ENCODE measurements at regions not wholly inside any gene's neighbourhood (a gene's known extent, or its start where the extent isn't known, plus 50 kb on each side); places are given as distances from the start of the nearest gene placed in this dataset.

DNA sequence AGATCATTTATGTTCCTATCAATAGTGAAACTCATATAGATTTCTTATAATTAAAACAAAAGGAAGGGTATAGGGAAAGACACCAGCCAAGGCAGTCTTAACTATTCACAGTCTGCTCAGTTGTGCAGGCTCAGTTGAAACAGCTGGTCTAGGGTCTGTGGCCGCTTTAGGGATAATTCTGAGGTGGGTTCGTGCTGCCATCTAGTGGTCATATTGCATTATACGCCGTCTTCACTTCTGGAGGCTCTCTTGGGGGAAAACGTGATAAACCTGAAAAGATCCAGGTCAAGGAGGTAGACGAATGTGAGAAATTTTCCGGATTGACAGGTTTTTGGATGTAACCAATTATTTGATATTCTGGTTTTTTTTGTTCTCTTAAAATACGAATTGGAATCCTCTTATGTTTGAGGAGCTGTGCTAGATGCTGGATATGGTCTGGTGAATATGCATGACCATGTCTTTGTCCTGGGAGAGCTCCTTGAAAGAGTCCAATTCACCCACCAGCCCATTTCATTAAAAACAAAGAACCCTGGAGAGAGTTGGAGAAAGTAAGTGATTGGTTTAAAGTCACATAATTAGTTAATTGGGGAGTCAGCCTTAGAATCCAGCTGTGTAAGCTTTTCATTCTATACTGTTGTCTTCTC lies 492.4 kb downstream of the PLCL1 start:
- no peaks in the 10 kb centered on the region for H3K4me1 Mint-ChIP-seq
- H3K27me3 Mint-ChIP-seq (ENCODE audit: low read depth): no peaks in the 10 kb centered on the region
- TF ChIP-seq, protein P1, sequence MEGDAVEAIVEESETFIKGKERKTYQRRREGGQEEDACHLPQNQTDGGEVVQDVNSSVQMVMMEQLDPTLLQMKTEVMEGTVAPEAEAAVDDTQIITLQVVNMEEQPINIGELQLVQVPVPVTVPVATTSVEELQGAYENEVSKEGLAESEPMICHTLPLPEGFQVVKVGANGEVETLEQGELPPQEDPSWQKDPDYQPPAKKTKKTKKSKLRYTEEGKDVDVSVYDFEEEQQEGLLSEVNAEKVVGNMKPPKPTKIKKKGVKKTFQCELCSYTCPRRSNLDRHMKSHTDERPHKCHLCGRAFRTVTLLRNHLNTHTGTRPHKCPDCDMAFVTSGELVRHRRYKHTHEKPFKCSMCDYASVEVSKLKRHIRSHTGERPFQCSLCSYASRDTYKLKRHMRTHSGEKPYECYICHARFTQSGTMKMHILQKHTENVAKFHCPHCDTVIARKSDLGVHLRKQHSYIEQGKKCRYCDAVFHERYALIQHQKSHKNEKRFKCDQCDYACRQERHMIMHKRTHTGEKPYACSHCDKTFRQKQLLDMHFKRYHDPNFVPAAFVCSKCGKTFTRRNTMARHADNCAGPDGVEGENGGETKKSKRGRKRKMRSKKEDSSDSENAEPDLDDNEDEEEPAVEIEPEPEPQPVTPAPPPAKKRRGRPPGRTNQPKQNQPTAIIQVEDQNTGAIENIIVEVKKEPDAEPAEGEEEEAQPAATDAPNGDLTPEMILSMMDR (IDR thresholded peaks at IDR 0.05; ENCODE audit: unreplicated experiment in 3 of 3): peak; percentile 83 to 87 (median 84)
- no peaks in the 10 kb centered on the region for H3K36me3 Mint-ChIP-seq (ENCODE audit: low read depth)
- no peak overlapping the region for H3K27ac Mint-ChIP-seq
- H3K4me3 Mint-ChIP-seq: no peak overlapping the region
- H3K9me3 Mint-ChIP-seq: no peaks in the 10 kb centered on the region

DNA sequence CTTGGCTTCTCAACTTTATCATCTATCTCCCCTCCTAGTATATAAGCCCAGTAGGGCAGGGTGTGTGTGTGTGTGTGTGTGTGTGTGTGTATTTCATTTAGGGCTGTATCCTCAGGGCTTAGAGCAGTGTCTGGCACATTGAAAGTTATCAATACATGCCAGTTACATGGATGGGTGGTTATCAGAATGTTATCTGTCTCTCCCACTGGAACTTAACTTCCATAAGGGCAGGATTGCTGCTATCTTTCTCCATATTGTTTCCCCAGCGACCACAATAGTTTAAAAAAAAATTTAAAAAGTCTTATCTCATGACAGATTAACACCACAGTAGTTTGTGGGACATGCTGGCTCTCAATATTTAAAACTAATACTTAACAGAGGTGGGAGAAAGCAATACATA lies 488.9 kb downstream of the PLCL1 start:
- Mint-ChIP-seq H3K36me3 (ENCODE audit: low read depth) (no peaks in the 10 kb centered on the region), H3K27ac (no peak overlapping the region), H3K4me3 (no peak overlapping the region), H3K27me3 (ENCODE audit: low read depth) (no peaks in the 10 kb centered on the region), H3K4me1 (no peaks in the 10 kb centered on the region), H3K9me3 (no peaks in the 10 kb centered on the region)
- TF ChIP-seq, protein P1 (IDR thresholded peaks at IDR 0.05; ENCODE audit: unreplicated experiment in 3 of 3): no peak

DNA sequence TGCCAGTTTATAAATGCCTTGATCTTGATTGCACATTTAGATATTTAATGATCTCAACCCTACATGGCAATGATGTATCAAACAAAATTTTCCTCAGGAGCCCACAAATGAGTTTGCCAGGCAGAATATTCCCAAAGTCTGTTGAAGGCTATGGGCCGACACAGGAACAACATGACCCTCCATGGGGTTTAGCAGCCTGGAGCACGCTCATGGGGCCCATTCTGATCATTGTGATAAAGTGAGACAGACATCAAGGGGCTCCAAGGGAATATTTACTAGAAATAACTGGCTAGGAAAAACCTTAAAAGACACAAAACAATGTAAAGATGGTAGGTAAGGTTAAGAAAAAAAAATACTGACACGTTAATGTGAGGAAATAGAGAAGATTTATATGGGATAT lies 485.4 kb downstream of the PLCL1 start:
- H3K4me3 Mint-ChIP-seq: no peak overlapping the region
- TF ChIP-seq, protein P1 (IDR thresholded peaks at IDR 0.05; ENCODE audit: unreplicated experiment in 3 of 3): no peak
- H3K36me3 Mint-ChIP-seq (ENCODE audit: low read depth): no peaks in the 10 kb centered on the region
- H3K9me3 Mint-ChIP-seq: no peaks in the 10 kb centered on the region
- no peak overlapping the region for H3K27ac Mint-ChIP-seq
- no peaks in the 10 kb centered on the region for H3K4me1 Mint-ChIP-seq
- H3K27me3 Mint-ChIP-seq (ENCODE audit: low read depth): peaks cover 10% of the 10 kb centered on the region

DNA sequence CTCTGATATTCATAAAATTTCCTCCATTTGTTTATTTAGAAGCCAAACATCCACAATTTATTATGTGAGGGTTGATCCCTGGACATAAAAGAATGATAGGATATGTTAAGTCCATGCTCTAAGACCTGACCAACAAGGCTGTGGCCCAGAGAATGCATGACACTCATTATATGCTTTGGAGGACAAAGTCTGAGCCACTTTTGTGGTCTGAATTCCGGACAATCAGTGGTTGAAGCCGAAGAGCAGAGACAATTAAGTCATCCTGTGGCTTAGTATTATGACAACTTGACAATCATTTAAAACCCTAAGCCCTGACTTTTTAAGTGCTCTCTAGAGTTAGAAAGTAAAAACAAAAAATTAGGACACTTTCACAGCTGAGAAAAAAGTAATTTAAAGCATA lies 483.3 kb downstream of the PLCL1 start:
- peaks cover 10% of the 10 kb centered on the region for H3K27me3 Mint-ChIP-seq (ENCODE audit: low read depth)
- H3K4me3 Mint-ChIP-seq: no peak overlapping the region
- H3K4me1 Mint-ChIP-seq: no peaks in the 10 kb centered on the region
- H3K36me3 Mint-ChIP-seq (ENCODE audit: low read depth): no peaks in the 10 kb centered on the region
- H3K9me3 Mint-ChIP-seq: no peaks in the 10 kb centered on the region
- TF ChIP-seq, protein P1 (IDR thresholded peaks at IDR 0.05; ENCODE audit: unreplicated experiment in 3 of 3): no peak
- no peak overlapping the region for H3K27ac Mint-ChIP-seq

DNA sequence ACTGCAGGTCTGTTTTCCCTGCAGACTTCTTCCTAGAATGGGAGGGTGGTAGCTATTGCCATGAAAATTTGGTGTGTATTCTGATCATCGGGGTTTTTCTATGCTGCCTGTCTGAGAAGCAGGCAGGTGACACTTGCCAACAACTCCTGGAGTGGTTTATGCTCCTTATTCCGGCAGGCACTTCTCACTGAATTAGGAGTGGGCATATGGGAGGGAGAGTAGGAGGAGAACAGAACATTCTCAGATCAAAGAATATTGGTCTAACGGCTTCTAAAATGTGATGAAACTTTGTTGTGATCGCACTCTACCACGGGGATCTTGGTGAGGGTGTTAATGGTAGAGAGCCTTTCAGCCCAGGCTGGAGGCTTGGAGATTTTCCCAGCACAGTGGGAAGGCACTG lies 480.8 kb downstream of the PLCL1 start:
- Mint-ChIP-seq H3K4me3 (no peak overlapping the region), H3K27ac (no peak overlapping the region), H3K27me3 (ENCODE audit: low read depth) (peaks cover 14% of the 10 kb centered on the region)

DNA sequence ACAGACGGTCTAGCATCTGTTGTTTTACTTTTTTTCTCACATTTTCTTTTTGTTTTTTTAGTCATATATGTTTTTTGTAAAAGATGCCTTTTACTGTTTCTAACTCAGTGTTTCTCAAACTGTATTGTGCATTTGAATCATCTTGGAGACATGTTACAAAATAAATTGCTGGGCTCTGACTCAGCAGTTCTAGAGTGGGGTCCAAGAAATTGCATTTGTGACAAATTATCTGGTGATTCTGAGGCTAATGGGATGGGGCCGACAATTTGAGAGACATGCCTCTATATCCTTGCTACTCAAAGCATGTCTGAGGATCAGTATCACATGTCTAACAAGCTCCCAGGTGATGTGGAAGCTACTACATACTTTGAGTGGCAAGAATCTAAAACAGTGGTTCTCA lies 478.8 kb downstream of the PLCL1 start:
- H3K36me3 Mint-ChIP-seq (ENCODE audit: low read depth): no peaks in the 10 kb centered on the region
- H3K27ac Mint-ChIP-seq: no peak overlapping the region
- peaks cover 14% of the 10 kb centered on the region for H3K27me3 Mint-ChIP-seq (ENCODE audit: low read depth)
- H3K4me3 Mint-ChIP-seq: no peak overlapping the region
- no peaks in the 10 kb centered on the region for H3K9me3 Mint-ChIP-seq
- peaks cover 15% of the 10 kb centered on the region for H3K4me1 Mint-ChIP-seq
- TF ChIP-seq, protein P1 (IDR thresholded peaks at IDR 0.05; ENCODE audit: unreplicated experiment in 3 of 3): no peak

More for the DNA sequence above, 480.8 kb downstream of the PLCL1 start:
- no peaks in the 10 kb centered on the region for H3K9me3 Mint-ChIP-seq
- peaks cover 8% of the 10 kb centered on the region for H3K4me1 Mint-ChIP-seq
- TF ChIP-seq, protein P1 (IDR thresholded peaks at IDR 0.05; ENCODE audit: unreplicated experiment in 3 of 3): no peak
- no peaks in the 10 kb centered on the region for H3K36me3 Mint-ChIP-seq (ENCODE audit: low read depth)
